ES-I3 (cell line): ENCODE measurements at regions not wholly inside any gene's neighbourhood (a gene's known extent, or its start where the extent isn't known, plus 50 kb on each side); places are given as distances from the start of the nearest gene placed in this dataset.

Experiments used
- H3K36me3 ChIP-seq: 2 replicates; pipeline ENCODE4 v1.6.1; 2013; ENCODE audit warnings: mild to moderate bottlenecking, low read length, control low read depth, moderate library complexity; ENCODE audit not compliant: insufficient read depth
- H3K4me1 ChIP-seq: 2 replicates; pipeline ENCODE4 v1.6.1; 2013; ENCODE audit warnings: mild to moderate bottlenecking, control low read depth, low read length; ENCODE audit not compliant: insufficient read depth
- H3K9ac ChIP-seq: 2 replicates; pipeline ENCODE4 v1.6.1; 2013; ENCODE audit warnings: low read depth, mild to moderate bottlenecking, low read length, moderate library complexity
- H3K9me3 ChIP-seq: 2 replicates; pipeline ENCODE4 v1.6.1; 2013; ENCODE audit warnings: mild to moderate bottlenecking, low read length, moderate library complexity; ENCODE audit not compliant: control insufficient read depth, insufficient read depth

DNA sequence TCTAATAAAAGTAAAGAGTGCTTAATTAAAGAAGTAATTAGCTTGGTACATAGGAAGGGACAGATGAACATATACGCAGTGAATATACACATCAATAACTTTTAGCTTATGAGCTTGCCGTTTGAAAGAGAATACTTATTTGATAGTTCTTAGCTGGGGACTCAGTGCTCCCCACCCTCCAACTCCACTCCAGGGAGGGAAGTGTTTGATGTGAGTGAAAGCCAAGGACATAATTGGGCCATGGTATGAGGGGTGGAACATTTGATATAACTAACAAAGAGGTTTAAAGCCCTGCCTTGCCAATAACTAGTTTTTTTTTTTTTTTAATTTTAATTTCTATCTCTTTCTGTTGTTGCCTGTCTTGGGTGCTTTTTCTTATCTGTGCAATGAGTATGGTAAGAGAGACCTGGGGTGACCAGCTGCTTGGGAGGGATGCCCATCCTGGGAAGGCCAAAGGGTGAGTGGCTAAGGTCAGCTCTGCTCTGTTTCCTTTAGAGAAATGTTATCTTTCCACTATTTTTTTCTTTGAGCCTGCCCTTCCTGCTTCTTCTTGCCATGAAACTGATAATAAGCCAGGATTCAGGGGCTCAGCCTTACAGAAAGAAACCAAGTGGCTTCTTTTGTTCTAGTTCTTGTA is 132.8 kb upstream of the CPSF6 start:
- no peak overlapping the region for H3K9ac ChIP-seq
- 0 out of 2 replicates have a peak, but pooled peaks cover 3% of the 10 kb centered on the region for H3K4me1 ChIP-seq
- H3K9me3 ChIP-seq: no peaks in the 10 kb centered on the region
- H3K36me3 ChIP-seq: no peaks in the 10 kb centered on the region

DNA sequence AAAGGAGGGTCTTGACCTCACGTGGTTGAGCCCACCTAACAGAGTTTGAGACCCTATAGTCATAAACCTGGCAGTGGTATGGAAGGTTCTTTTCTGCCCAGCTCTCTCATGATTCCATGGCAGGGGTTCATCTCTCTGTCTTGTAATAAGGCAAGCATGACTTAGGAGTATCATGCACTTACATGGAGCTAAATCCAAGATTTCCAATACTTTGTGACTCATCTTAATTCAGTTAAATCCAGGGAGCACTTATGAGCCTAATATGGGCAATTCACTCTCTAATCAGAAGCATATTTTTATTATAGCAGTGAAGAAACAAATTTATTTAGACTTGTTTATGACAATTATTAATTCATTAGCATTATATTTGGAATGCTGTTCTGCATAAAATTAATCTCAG is 131.8 kb upstream of the CPSF6 start:
- Histone ChIP-seq H3K4me1 (0 out of 2 replicates have a peak, but pooled peaks cover 3% of the 10 kb centered on the region), H3K9me3 (no peaks in the 10 kb centered on the region), H3K9ac (no peak overlapping the region), H3K36me3 (no peaks in the 10 kb centered on the region)

DNA sequence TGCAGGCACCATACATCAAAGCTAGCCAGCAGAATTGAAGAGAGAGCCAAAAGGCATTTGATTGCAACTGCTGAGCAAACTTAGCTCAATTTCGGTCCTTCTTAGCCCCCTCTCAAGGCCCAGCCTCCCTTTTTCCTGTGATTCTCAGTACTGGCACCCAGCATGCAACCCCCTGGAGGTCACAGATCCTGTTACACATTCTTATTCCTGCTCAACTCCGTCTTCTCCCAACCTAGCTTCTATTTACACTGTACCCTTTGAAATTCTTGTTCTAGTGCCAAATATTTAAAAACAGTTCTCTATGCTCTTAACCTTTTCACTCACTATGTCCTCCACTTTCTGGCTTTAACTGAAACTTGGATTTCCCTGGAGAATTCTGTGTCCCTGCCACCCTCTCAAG is 131.3 kb upstream of the CPSF6 start:
- Histone ChIP-seq H3K36me3 (no peaks in the 10 kb centered on the region), H3K4me1 (0 out of 2 replicates have a peak, but pooled peaks cover 3% of the 10 kb centered on the region), H3K9me3 (no peaks in the 10 kb centered on the region), H3K9ac (no peak overlapping the region)

DNA sequence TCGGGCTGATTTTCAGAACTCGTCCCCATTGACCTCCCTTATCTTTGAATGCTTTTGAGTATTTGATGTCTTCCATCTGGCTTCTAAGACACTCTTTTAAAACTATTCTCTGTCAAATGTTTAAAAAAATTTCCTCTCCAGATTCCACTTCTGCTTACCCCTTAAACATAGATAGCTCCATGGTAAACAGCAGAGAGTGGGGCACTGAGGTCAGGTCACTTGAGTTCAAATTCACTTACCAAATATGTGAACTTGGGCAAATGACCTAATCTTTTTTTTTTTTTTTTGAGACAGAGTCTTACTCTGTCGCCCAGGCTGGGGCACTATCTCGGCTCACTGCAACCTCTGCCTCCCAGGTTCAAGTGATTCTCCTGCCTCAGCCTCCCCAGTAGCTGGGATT is 126.8 kb upstream of the CPSF6 start:
- no peaks in the 10 kb centered on the region for H3K36me3 ChIP-seq
- 0 out of 2 replicates have a peak, but pooled peaks cover 3% of the 10 kb centered on the region for H3K4me1 ChIP-seq
- H3K9me3 ChIP-seq: no peaks in the 10 kb centered on the region
- no peak overlapping the region for H3K9ac ChIP-seq

DNA sequence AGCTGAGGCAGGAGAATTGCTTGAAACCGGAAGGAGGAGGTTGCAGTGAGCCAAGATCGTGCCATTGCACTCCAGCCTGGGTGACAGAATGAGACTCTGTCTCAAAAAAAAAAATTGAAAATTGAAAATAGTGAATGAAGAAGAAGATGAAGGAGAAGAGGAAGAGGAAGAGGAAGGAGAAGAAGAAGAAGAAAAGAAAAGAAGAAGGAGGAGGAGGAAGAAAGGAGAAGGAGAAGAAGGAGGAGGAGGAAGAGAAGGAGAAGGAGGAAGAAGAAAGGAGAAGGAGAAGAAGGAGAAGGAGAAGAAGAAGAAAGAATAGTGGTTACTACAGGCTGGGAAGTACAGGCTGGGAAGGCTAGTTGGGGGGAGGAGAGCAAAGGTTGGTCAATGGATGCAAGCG is 124.3 kb upstream of the CPSF6 start:
- no peaks in the 10 kb centered on the region for H3K4me1 ChIP-seq
- H3K36me3 ChIP-seq: no peaks in the 10 kb centered on the region
- no peak overlapping the region for H3K9ac ChIP-seq
- no peaks in the 10 kb centered on the region for H3K9me3 ChIP-seq

DNA sequence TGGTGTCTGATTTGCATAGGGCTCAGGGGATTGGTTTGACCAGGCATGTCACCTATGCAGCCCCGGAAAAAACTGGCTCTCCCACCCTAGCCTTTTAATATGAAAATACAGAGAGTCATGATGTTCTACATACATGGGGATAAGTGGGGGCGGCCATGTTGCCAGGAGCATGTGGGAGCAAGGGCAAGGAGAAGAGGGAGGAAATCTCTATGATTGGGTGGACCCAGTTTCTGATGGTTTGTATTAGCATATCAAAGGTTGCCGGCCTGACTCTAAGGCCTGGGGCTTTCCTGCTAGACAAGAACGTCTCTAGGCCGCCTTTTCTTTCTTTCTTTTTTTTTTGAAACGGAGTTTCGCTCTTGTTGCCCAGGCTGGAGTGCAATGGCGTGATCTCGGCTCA is 123.4 kb upstream of the CPSF6 start:
- no peaks in the 10 kb centered on the region for H3K36me3 ChIP-seq
- H3K9ac ChIP-seq: no peak overlapping the region
- no peaks in the 10 kb centered on the region for H3K4me1 ChIP-seq
- H3K9me3 ChIP-seq: no peaks in the 10 kb centered on the region

DNA sequence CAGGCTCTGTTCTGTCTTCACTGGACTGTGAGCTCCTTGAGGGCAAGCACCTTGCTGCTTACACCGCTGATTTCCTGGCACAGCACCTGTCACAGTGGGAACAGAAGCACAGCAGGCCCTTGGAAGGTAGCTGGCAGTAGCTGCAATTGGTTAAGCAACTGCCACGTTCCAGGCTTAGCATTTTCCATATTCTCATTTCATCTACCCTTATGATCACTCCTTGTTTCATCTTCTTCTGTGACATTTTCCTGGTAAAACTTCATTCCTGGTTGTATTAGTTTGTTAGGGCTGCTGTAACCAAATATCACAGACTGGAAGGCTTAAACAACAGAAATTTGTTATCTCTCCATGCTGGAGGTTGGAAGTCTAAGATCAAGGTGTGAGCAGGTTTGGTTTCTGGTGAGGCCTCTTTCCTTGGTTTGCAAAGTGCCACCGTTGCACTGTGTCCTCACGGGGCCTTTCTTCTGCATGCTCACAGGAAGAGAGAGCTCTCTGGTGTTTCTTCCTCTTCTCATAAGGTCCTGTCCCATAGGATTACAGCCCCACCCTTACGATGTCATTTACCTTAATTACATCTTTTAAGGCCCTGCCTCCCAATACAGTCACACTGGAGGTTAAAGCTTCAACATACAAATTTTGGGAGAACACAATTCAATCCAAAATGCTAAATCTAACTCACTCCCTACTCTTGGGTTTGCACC is 121.7 kb upstream of the CPSF6 start:
- Histone ChIP-seq H3K36me3 (no peaks in the 10 kb centered on the region), H3K9me3 (no peaks in the 10 kb centered on the region), H3K9ac (no peak overlapping the region), H3K4me1 (no peaks in the 10 kb centered on the region)

DNA sequence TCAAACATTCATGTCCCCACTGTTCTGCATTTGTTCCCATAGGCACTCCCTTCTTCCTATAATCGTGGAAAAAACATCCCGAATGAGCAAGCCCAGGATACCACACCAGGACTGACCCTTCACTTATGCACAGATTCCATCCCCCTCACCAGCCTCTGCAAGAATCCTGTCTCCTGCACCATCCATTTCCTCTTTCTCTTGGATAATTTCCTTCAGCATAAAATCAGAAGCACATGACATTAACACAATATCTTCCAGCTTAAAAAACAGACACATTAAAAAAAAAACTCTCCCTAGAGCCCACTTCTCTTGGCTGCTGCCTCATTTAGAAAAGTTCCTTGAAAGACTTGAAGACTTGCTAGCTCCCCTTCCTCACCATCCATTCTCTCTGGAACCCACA is 120.9 kb upstream of the CPSF6 start:
- no peaks in the 10 kb centered on the region for H3K4me1 ChIP-seq
- no peaks in the 10 kb centered on the region for H3K36me3 ChIP-seq
- no peaks in the 10 kb centered on the region for H3K9me3 ChIP-seq
- no peak overlapping the region for H3K9ac ChIP-seq

DNA sequence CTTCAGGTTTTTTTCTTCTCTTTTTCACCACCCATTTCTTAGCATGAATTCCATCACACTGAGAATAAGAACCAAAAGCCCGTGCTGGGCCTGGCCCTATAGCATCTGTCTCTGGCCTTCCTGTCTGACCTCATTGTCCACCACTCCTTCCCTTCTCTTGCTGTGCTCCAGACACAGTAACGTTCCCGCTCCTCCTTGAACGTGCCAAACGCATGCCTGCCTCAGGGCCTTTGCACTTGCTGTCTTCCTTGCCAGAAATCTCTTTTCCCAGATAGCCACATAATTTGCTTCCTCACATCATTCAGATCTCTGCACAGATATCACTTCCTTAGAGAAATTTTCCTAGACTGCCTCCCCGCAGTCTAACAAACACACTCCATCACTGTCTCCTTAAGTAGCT is 119.6 kb upstream of the CPSF6 start:
- no peaks in the 10 kb centered on the region for H3K4me1 ChIP-seq
- H3K9me3 ChIP-seq: no peaks in the 10 kb centered on the region
- no peaks in the 10 kb centered on the region for H3K36me3 ChIP-seq
- H3K9ac ChIP-seq: no peak overlapping the region

DNA sequence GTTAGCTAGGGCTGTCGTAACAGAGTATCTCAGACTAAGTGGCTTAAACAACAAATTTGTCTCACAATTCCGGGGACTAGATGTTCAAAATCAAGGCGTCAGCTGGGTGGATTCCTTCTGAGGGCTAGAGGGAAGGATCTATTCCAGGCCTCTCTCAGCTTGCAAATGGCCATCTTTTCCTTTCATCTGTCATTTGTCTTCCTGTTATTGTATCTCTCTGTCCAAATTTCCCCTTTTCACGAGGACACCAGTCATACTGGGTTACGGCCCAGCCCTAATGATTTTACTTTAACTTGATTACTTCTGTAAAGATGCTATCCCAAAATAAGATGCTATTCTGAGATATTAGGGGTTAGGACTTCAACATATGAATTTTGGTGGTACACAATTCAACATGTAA is 119.0 kb upstream of the CPSF6 start:
- no peak overlapping the region for H3K9ac ChIP-seq
- H3K9me3 ChIP-seq: no peaks in the 10 kb centered on the region
- no peaks in the 10 kb centered on the region; the same call in 1 of the 2 replicates for H3K4me1 ChIP-seq
- no peaks in the 10 kb centered on the region for H3K36me3 ChIP-seq

DNA sequence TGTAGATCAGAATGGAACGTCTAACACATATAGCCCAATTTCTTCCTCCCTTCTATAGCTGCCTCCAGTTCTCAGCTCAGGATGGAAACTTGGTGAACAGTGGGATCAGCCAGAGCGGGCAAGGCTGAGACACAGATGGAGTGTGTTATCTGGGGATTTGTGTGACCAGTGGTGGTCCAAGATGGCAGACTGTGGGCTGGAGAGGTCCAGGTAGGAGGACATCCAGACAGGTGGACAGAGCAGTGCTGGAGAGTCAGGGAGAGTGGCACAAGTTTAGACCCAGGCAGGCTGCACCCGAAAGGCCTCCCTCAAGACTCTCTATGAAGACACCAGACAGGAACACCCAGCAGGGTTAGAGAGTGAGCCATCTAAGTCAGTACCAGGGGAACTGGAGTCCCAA is 116.1 kb upstream of the CPSF6 start:
- no peaks in the 10 kb centered on the region for H3K9me3 ChIP-seq
- no peaks in the 10 kb centered on the region; the same call in 1 of the 2 replicates for H3K4me1 ChIP-seq
- no peaks in the 10 kb centered on the region for H3K36me3 ChIP-seq
- H3K9ac ChIP-seq: no peak overlapping the region

DNA sequence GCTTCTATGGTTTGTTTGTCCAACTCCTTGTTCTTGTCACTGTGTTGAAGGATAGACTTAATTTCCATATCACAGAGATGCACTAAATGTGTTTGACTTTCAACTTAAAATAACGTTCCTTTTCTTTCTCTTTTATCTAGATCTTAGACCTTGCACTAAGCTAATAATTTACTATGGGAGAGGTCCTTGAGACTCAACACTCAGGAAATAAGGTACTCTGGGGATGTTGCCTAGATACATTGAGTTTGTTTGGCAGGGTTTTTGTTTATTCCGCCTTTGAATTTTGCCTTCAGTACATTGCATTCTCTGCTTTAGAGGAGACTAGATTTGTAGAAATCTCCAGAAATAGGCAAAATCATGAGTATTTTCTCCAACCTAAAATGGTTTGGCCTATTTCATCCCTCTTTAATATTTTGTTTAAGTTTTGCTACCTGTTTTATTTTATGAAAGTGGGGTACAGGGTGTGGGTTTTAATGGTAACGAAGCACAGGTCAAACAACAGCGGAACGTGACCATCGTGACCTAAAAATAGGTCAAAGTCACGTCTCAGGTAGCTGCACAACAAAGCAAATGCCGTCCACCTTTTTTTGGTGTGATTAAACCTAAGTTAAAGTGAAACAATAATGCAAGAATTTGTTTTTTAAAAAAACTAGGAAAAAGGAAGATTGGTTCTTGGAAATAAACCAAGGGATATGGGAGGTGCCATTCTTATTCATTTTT is 115.3 kb upstream of the CPSF6 start:
- no peaks in the 10 kb centered on the region for H3K36me3 ChIP-seq
- H3K9ac ChIP-seq: no peak overlapping the region
- H3K9me3 ChIP-seq: no peaks in the 10 kb centered on the region
- no peaks in the 10 kb centered on the region; the same call in 1 of the 2 replicates for H3K4me1 ChIP-seq

DNA sequence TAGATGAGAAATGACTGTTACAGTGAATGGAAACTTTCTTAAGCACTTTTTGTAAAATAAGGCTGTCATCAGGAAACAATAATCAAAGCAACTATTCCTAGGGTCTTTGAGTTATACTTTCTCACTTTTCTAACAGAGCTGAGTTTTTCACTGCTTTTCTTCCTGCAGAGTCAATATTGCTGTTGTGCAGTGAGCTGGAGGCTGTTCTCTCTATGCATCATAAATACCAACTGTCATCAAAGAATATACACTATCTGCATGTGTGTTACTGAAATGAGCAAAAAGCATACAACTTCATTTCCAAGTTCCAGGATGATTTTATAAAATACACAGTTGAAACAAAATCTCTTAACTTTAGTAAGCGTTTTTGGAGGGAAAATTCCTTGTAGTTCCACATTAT is 110.4 kb upstream of the CPSF6 start:
- H3K36me3 ChIP-seq: no peaks in the 10 kb centered on the region
- no peaks in the 10 kb centered on the region; the same call in 1 of the 2 replicates for H3K4me1 ChIP-seq
- no peak overlapping the region for H3K9ac ChIP-seq
- H3K9me3 ChIP-seq: no peaks in the 10 kb centered on the region

DNA sequence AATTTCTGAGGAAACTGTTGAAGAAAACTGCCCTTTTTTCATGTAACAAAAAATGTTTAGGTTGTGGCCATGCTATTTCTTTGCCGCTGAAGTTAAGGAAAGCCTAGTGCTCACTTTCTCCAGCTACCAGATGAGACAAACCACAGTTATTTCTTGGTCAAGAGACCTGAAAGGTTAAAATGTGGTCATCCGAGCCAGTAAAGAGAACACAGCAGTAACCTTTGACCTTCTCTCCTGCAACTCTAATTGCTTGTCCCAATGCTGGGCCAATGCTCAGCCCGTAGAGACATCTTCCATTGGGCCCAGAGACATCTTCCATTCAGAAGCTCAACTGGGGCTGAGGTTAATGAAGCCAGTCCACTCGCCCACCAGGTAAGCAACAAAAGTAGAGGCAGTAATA is 109.8 kb upstream of the CPSF6 start:
- no peak overlapping the region for H3K9ac ChIP-seq
- H3K9me3 ChIP-seq: no peaks in the 10 kb centered on the region
- no peaks in the 10 kb centered on the region; the same call in 1 of the 2 replicates for H3K4me1 ChIP-seq
- H3K36me3 ChIP-seq: no peaks in the 10 kb centered on the region

DNA sequence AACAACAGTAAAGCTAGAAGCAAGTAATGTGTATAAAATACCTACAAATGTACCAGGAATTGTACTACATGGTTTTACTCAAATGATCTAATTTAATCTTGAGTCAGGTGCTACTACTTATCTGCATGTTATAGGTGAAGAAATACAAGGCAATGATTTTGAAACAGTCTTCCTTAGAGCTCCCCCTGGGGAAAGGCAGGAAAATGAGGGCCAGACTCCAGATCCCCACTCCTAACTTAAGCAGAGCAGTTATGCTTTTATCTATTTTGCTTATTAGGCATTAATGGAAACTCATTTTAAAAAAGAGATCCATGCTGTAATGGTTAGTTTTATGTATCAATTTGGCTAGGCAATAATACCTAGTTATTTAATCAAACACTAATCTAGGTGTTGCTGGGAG is 109.3 kb upstream of the CPSF6 start:
- no peaks in the 10 kb centered on the region for H3K36me3 ChIP-seq
- no peaks in the 10 kb centered on the region; the same call in 1 of the 2 replicates for H3K4me1 ChIP-seq
- H3K9ac ChIP-seq: no peak overlapping the region
- H3K9me3 ChIP-seq: no peaks in the 10 kb centered on the region
